Left cardiac atrium (tissue), 4 donors: ENCODE measurements at regions not wholly inside any gene's neighbourhood (a gene's known extent, or its start where the extent isn't known, plus 50 kb on each side); places are given as distances from the start of the nearest gene placed in this dataset.
A peak's percentile ranks its signal among the peaks of the same experiment; 100 is the strongest.
"Not testable (repeated sequence)": the region's sequence is repeated elsewhere in the genome, so short reads cannot be mapped to it uniquely, and the experiment has no call there.

Experiments
- ATAC-seq, 2 donors: fragments of 200-7000 bp; cut with Tn5 transposase; one replicate each; pipeline ENCODE4 v1.9.1; 2020; ENCODE audit warnings: mild to moderate bottlenecking in 2 of 2, moderate library complexity in 2 of 2
- DNase-seq: peaks from one replicate; pipeline ENCODE4 v3.0.0-alpha.2; 2020
- intact Hi-C, 2 donors: fragments of 100-400 bp; cut with DNase I; formaldehyde crosslinking; loops; one replicate each; pipeline versions ENCODE4 v1.14.1 to v1.15.1; 2022 to 2023
- donor health status: DM: no; HTN: yes; CAD: no.
- donor health status: DM: no; HTN: yes; CAD: no; lungs with severe emphysema.
- donor health status: DM: yes; HTN: yes; CAD: no.
- donor health status: Dilated cardiomyopathy.

DNA sequence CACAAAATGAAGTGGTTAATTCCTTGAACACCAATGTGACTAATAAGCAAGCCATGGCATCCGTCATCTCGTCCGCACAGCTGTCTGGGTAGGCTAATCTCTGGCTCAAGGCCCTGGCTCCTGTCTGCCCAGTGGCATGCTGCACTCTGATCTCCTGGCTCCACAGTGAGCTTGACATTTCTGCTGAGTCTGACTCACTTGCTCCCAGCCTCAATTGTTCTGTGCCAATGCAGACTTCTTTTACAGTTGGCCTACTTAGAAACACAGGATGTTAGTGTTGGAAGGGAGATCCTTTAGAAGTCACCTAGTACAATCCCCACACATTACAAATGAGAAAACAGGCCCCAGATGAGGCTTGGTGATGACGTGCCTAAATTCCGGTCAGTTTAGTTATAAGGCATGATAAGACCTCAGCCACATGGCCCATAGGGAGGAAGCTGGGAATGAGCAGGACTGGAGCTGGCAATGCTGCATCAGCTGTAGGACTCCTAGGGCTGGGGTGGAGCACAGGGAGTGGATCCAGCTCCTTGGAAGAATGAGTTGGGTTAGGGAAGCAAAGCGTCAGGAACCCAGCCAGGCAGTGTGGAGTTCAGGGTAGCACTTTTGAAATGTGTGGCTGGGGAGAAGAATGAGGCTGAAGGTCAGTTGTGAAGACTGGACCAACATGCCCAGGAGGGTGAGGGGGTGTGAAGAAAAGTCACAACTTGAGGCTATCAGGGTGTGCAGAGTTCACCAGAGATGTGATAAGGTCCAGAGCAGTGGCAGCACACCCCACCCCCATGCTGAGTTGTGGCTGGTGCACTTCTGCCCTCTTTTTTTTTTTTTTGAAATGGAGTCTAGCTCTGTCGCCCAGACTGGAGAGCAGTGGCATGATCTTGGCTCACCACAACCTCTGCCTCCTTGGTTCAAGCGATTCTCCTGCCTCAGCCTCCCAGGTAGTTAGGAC, 70.2 kb upstream of the EED start:
- ATAC-seq (peak; percentile 91 to 95), DNase-seq (peak; percentile 92)
- intact Hi-C loops = loop anchor here in 1 of 2 donors (2.0 kb wide), 1 partner anchor 106 kb away; the partner anchor contains the start of gene PICALM

DNA sequence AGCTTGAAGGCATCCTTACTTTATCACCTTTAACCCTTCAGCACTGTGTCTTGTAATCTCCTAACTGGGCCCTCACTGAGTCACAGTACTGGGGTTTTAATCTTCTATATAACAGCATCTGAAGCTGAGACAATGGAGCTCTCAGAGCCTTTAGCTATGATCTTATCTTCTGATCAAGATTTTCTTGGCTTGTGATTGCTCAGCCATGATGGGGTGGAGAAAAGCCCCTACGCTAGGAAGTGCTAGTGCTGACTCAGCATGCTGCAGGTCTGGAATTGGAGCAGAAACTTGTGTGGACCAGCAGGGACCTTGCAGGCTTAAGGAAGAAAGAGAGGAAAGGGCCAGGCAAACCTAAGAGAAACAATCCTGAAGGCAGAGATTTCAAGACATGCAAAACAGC, 71.7 kb upstream of the EED start:
- intact Hi-C loops = no loop called here
- DNase-seq (no peak), ATAC-seq (no peak)

DNA sequence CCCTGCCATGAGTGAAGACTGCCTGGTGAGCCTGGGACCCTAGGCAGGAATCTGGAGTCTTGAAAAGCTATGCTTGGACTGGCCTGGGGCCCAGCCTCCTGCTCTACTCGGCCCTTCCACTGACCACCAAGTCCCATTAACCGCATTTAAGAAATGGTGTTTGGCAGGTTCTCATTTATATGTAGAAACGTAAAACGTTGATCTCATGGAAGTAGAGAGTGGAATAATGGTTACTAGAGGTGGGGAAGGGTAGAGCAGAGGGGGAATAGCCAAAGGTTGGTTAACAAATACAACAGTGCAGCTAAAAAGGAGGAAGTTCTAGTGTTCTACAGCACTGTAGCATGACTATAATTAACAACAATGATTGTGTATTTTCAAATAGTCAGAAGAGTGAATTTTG, 72.9 kb upstream of the EED start:
- intact Hi-C loops = no loop called here
- ATAC-seq (no peak), DNase-seq (no peak)

DNA sequence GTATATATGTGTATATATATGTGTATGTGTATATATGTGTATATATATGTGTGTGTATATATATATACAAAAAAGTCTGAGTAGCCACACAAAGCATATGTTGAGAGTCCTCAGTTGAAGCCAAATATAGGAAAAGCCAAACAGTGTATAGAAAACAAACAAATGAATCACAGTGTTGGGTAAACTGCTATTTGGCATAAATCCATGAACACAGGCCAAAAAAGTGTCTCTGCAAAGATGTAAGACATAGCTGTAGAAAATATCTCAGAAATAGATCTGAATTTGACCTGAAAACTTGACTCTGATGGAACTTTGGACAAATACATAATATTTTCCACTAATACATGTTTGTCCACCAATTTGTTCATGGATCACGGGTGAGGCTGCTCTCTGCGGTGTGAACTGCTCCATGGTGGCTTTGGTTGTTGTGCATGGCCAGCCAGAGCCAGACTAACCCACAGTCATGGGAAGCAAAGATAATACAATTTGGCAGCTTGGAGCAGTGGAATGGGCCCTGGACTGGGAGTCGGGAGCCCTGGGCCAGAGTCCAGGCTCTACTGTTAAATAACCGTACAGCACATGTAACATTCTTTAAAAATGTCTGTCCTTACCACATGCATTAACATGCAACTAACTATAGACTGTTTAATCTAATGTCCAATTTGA, 76.9 kb upstream of the EED start:
- DNase-seq (no peak), ATAC-seq (peak; percentile 52 to 60)
- intact Hi-C loops = no loop called here

DNA sequence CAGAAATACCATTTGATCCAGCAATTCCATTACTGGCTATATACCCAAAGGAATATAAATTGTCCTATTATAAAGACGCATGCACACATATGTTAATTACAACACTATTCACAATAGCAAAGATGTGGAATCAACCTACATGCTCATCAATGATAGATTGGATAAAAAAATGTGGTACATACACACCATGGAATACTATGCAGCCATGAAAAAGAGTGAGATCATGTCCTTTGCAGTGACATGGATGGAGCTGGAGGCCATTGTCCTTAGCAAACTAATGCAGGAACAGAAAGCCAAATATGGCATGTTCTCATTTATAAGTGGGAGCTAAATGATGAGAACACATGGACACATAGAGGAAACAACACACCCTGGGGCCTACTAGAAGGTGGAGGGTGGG, 78.3 kb upstream of the EED start:
- intact Hi-C loops, ATAC-seq, DNase-seq: not testable (repeated sequence)

DNA sequence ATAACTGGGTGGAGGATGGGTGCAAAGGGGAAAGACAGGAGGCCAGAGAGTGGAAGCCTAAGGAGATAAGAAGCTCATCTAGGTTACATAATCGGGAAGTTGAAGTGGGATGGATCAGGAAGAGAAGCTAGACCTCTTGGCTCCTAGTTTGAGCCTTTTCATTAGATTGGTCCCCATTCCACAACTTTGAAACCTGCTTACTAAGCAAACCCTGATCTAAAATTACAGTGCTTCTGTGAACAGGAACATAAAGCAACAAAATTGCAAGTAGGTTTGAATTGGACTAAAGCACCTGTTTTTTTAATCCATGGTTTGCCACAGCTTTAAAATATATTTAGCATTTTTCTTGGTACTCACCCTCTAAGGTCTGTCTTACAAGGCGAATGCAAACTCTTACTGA, 80.4 kb upstream of the EED start:
- ATAC-seq = no peak
- intact Hi-C loops = no loop called here
- no peak for DNase-seq

DNA sequence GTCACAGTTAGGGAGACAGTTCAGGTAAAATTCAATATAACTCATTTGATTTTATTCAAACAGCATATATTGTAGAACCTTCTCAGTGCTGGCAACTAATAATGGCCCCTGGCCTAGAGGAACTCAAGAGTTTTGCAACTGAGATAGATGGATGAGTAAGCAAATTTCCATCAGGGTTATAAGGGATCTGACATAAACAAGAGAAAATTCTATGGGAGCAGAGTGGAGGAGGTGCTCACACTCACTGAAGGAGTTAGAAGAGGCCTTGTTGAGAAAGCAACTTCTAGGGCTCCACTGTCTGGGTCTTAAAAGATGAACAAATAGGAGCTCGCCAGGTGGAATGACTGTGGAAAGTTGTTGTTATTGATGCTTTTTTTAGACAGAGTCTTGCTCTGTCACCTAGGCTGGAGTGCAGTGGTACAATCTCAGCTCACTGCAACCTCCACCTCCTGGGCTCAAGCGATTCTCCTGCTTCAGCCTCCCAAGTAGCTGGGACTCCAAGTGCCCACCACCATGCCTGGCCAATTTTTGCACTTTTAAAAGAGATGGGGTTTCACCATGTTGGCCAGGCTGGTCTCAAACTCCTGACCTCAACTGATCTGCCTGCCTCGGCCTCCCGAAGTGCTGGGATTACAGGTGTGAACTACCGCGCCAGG, 81.2 kb upstream of the EED start:
- DNase-seq, intact Hi-C loops: not testable (repeated sequence)
- ATAC-seq = peak; percentile 38 to 72

DNA sequence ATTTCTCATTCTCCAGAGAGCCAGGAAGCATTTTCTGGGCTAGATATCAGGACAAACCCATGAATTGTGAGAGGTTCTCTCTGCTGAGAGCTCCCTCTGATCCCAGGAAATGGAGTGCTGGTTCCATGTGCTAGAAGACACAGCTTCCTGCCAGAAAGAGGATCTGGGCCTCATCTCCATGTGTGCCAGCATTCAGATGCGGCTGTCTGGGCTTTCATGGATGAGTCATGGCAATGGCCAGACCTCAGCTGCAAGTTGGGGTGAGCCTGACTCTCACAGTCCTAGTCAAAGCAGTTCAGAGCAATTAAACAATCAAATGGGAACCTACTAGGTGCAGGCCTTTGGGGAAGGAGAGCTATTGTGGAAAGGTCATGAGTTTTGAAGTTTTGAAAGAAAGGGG, 82.3 kb upstream of the EED start:
- ATAC-seq (peak; percentile 72 to 90), DNase-seq (peak; percentile 53)
- intact Hi-C loops = no loop called here

DNA sequence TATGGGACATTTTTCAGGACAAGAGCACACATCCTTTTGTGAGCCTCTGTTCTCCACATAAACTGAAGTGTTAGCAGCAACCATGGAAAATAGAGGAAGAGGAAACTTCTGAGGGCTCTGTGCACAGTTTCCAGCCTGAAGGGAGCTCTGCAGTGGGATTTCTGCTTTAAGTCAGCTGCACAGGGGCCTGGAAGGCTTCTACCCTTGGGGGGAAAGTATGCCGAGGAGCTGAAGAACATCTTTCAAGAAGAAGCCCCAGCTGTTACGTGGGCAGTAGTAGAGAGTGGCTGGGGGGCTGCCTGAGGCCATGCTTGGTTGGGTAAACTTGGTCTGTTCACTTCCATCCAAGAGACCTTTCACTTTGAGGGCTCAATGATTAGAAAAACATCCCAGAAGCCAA, 82.7 kb upstream of the EED start:
- DNase-seq (no peak), ATAC-seq (peak; percentile 31 to 43)
- intact Hi-C loops = no loop called here

DNA sequence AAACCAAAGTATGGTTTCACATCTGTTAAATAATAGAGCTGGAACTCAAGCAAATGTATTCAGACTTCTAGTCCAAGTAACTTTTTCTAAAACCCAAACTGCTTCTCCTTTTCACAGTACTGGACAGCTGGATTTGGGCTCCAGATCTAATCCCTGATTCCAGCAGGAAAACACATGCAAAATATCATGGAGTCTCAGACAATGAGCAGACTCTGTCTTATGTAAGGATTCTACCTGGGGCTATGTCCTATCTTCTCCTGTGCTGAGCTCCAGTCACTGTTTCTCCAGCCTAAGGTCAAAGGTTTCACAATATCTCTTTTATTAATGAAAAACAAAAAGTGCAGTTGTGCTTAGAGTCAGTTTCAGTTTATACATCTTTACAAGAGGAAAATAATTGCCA, 83.2 kb upstream of the EED start:
- no peak for ATAC-seq
- intact Hi-C loops = no loop called here
- DNase-seq = no peak

DNA sequence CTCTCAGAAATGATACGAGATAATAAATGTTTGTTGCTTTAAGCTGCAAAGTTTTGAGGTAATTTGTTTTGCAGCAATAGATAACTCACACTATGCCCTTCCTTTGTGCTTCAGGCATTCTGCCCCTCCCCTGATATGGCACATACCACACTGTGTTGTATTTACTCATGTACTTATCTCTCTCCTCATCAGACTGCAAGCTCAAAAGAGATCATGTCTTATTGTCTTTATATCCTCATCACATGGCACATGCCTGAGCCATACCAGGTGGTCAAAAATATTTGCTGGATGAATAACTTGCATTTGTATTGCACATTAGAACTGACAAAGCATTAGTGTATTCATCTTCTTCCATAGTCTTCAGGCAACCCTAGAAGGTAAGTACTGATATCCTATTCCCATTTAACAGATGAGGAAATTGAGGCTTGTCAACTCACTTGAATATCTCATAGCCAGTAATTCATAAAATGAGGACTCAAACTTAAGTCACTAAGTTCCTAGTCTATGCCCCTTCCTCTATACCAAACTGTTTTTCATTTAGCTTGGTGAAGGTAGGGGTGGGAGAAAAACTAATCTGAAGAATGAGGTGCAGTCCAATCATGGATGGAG, 83.9 kb upstream of the EED start:
- intact Hi-C loops = no loop called here
- ATAC-seq = no peak

DNA sequence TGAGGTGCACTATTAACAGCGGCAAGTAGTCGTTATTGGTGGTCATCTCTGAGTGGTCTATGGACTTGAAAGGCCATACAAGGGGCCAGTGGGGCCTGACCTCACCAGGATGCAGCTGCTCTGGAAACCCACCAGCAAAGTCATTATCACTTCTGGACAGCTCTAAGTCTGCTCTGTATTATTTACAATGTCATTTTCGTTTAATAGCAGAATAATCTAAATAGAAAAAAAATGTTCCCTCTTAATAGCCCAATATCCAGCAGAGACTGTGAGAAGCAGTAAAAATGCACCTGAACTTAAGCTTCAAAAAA, 85.0 kb upstream of the EED start:
- ATAC-seq = no peak
- DNase-seq = no peak
- intact Hi-C loops = no loop called here

More for the DNA sequence above, 83.9 kb upstream of the EED start:
- DNase-seq = no peak

DNA sequence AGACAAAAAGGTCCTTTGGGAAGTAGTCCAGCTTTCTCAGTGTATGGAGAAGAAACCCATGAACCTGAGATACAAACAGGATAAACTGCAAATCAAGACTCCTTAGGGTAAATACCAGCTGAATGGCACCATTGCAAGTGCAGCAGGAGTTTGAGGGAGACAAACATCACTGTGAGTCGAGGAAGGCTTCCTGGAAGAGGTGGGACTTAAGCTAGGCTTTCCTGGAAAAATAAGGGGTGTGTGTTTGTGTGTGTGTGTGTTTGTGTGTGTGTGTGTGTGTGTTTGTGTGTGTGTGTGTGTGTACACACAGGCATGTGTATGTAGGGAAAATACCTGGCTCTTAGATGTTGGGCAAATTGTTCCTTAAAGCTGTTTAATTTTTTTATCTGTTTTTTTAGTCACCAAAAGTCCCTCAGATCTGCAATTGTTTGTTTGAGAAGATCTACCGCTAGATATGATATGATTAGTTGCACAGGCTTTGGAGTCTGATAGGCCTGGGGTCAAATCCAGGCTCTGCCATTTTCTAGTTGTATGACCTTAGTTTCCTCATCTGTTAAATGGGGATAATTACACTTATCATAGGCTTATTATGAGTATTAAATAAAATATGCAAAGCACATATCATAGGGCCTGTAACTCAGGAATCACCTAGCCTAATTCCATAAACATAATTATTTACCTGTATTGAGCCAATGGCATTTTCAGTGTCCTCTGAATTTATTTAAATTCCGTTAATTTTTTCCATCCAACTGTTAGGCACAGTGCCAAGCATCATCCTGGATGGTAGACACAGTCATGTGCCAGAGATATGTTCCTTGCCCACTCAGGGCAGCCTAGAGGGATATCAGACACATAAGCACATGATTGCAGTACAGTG, 85.6 kb upstream of the EED start:
- intact Hi-C loops = no loop called here
- no peak for ATAC-seq
- no peak for DNase-seq

DNA sequence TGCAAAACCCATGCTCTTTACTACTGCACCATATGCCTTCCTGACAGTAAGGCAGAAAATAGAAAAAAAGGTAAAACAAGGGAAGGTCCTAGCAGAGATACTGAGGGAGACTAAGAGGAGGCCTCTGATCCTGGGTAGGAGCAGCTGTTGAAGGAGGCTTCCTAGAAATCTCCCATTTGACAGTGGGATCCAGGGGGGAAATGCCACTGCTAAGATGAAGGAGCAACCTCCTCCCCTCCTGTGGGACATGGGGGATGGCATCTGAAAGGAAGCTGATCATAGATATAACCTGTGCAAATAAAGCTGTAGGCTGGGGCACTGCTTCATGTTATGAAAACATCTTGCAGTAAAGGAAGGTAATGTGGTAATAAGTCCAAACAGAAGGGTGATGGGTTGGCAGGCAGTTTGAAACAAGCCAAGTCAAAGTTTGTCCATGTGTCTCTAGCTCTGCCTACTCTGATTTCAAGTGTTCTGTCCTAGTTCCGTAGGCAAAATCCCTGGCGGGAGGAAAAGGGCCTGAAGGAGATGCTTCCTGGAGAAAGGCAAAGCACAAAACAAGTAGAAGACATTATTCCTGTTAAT, 86.7 kb upstream of the EED start:
- DNase-seq (no peak), ATAC-seq (peak in 1 of 2 donors; percentile 21)
- intact Hi-C loops = no loop called here

DNA sequence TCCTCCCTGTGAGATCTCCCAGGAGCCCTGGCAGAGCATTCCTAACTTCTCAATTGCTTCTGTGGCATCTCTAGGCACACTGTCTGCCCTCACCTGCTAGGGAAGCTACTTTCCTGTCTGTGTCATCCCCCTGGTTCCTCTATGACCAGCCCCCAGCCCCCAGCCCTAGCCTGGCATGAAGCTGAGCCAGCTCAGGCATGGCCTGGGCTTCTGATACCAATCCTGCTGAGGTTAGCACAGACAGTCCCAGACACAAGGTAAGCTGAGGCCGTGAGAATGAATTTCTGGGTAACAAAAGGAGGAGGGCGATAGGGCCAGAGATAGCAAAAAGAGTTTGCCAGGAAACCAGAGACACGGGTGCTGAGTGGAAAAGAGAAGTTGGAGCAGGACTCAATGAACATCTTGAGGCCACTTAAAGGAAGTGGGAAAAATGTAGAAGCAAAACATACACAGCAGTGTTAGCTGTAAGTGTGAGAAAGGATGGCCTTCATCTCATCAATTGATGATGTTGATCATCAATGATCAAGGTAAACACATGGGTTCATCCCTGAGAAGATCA, 87.6 kb upstream of the PICALM start:
- DNase-seq (no peak), ATAC-seq (no peak)
- intact Hi-C loops = no loop called here

DNA sequence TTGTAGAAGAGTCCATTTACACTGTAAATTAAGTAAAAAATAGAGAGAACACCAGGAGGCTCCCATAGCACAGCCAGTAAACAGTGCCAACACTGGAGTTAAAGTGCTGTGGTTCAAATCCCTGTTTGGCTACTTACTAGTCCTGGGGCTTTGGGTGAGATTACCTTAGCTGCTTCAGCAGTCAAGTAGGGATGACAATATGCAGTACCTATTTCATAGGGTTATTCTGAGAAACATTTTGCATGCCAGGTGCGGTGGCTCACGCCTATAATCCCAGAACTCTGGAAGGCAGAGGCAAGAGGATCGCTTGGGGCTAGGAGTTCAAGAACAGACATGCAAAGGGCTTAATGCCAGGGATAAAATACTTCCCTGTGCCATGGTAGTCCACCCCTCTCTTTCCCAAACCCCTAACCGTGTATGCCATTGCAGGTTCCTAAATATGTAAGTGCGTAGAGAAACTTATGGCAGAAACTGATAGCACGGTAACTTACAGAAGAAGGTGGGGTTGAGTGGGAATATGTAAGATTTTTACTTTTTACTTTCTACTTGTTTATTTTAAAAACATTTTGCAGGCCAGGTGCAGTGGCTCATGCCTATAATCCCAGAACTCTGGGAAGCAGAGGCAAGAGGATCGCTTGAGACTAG, 86.4 kb upstream of the PICALM start:
- DNase-seq = no peak
- ATAC-seq = no peak
- intact Hi-C loops = no loop called here

DNA sequence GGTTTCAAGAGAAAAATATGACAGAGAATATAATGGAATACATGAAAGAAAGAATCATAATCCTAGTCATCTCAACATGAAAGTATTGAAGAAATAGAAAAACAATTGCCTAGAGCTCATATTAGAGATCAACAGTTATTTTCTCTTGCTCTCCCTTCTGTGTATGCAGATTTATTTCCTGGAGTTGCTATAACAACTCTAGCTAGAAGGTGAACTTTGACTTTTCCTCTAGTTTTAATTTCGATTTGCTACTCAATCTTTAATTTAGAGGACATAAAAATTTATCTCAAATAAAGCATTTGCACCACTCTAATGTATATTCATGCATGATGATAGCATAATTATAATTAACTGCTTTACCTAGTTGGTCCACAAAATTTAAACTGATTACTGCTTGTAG, 84.6 kb upstream of the PICALM start:
- ATAC-seq (no peak), DNase-seq (no peak)
- intact Hi-C loops = no loop called here

DNA sequence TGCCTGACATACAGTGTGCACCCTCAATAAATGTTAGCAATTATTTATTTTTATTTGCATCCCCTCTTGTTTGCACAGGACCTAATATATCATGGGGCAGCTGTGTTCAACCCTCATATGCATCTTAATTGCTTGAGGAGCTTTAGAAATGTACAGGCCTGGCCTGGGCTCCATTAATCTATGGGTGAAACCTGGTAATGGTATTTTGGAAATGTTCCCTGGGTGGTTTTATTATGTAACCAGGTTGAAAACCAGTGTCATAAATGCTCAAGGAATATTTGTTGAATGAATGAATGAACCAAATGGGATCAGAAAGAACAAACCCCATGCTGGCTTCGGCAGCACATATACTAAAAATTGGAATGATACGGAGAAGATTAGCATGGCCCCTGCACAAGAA, 84.0 kb upstream of the PICALM start:
- no peak for DNase-seq
- intact Hi-C loops = no loop called here
- no peak for ATAC-seq
